ENCODE measurements at regions not wholly inside any gene's neighbourhood (a gene's known extent, or its start where the extent isn't known, plus 50 kb on each side); places are given as distances from the start of the nearest gene placed in this dataset.

- no peak for TF ChIP-seq CTCF (IDR thresholded peaks at IDR 0.05)
- Histone ChIP-seq H3K4me3 (no peak overlapping the region), H3K27me3 (no peaks in the 10 kb centered on the region), H3K4me1 (no peaks in the 10 kb centered on the region), H3K27ac (no peak overlapping the region), H3K36me3 (no peaks in the 10 kb centered on the region), H3K9me3 (no peaks in the 10 kb centered on the region)
- DNase-seq: no peak
Observed at GRCh38 chr2:126463892-126464674, 191.9 kb upstream of the GYPC start.

GRCh38 chr2:126467367-126468054 is 188.4 kb upstream of the GYPC start:
- Histone ChIP-seq H3K9me3 (no peaks in the 10 kb centered on the region), H3K36me3 (no peaks in the 10 kb centered on the region), H3K4me1 (no peaks in the 10 kb centered on the region), H3K27ac (no peak overlapping the region), H3K27me3 (no peaks in the 10 kb centered on the region), H3K4me3 (no peak overlapping the region)
- TF ChIP-seq POLR2A (IDR thresholded peaks at IDR 0.05) (no peak), CTCF (IDR thresholded peaks at IDR 0.05) (no peak)
- DNase-seq: no peak

- no peaks in the 10 kb centered on the region for H3K4me1 ChIP-seq
- no peak overlapping the region for H3K4me3 ChIP-seq
- H3K27ac ChIP-seq: no peak overlapping the region
- H3K36me3 ChIP-seq: no peaks in the 10 kb centered on the region
- no peak for DNase-seq
- H3K27me3 ChIP-seq: no peaks in the 10 kb centered on the region
- no peaks in the 10 kb centered on the region for H3K9me3 ChIP-seq
- TF ChIP-seq CTCF (IDR thresholded peaks at IDR 0.05) (no peak), POLR2A (IDR thresholded peaks at IDR 0.05) (no peak)
Observed at GRCh38 chr2:126475031-126475430, 180.9 kb upstream of the GYPC start.

- no peak for DNase-seq
- Histone ChIP-seq H3K9me3 (no peaks in the 10 kb centered on the region), H3K4me3 (no peak overlapping the region), H3K4me1 (no peaks in the 10 kb centered on the region), H3K36me3 (no peaks in the 10 kb centered on the region), H3K27ac (no peak overlapping the region), H3K27me3 (no peaks in the 10 kb centered on the region)
- no peak for TF ChIP-seq CTCF (IDR thresholded peaks at IDR 0.05)
- TF ChIP-seq POLR2A (IDR thresholded peaks at IDR 0.05): no peak
Observed at GRCh38 chr2:126476691-126477090, 179.3 kb upstream of the GYPC start.

- TF ChIP-seq POLR2A (IDR thresholded peaks at IDR 0.05): no peak
- TF ChIP-seq CTCF (IDR thresholded peaks at IDR 0.05): no peak
- no peaks in the 10 kb centered on the region for H3K27me3 ChIP-seq
- no peaks in the 10 kb centered on the region for H3K9me3 ChIP-seq
- no peak overlapping the region for H3K4me3 ChIP-seq
- H3K4me1 ChIP-seq: no peaks in the 10 kb centered on the region
- no peak for DNase-seq
- no peaks in the 10 kb centered on the region for H3K36me3 ChIP-seq
- H3K27ac ChIP-seq: no peak overlapping the region
Observed at GRCh38 chr2:126480033-126480432, 175.9 kb upstream of the GYPC start.
